HCEC 1CT (cell line): ENCODE measurements at regions not wholly inside any gene's neighbourhood (a gene's known extent, or its start where the extent isn't known, plus 50 kb on each side); places are given as distances from the start of the nearest gene placed in this dataset.
"Not testable (repeated sequence)": the region's sequence is repeated elsewhere in the genome, so short reads cannot be mapped to it uniquely, and the experiment has no call there.

Source experiments
- DNase-seq: peaks from one replicate; pipeline ENCODE4 v3.0.0-alpha.2; 2017

- no peak for DNase-seq
These were observed 319.2 kb downstream of the SHQ1 start for GRCh38 chr3:72529081-72529480.

GRCh38 chr3:72523429-72524151, 324.7 kb downstream of the SHQ1 start:
- no peak for DNase-seq

GRCh38 chr3:72520690-72521308, 327.4 kb downstream of the SHQ1 start:
- peak; percentile 83 for DNase-seq

GRCh38 chr3:72519946-72520604, 328.2 kb downstream of the SHQ1 start:
- DNase-seq: no peak

GRCh38 chr3:72517921-72518424, 330.3 kb downstream of the SHQ1 start:
- DNase-seq: no peak

GRCh38 chr3:72517336-72517735, 330.9 kb downstream of the SHQ1 start:
- no peak for DNase-seq

- peak; percentile 5 for DNase-seq
These were observed 331.9 kb downstream of the SHQ1 start for GRCh38 chr3:72516361-72516760.

- DNase-seq: no peak
These were observed 332.3 kb downstream of the SHQ1 start for GRCh38 chr3:72515941-72516340.

- no peak for DNase-seq
These were observed 333.0 kb downstream of the SHQ1 start for GRCh38 chr3:72515281-72515680.

GRCh38 chr3:72510247-72510646, 338.0 kb downstream of the SHQ1 start:
- DNase-seq: no peak

GRCh38 chr3:72505539-72506405, 342.5 kb downstream of the SHQ1 start:
- DNase-seq: no peak

GRCh38 chr3:72497501-72497900, 350.7 kb downstream of the SHQ1 start:
- DNase-seq: not testable (repeated sequence)

GRCh38 chr3:72496051-72496670, 352.1 kb downstream of the SHQ1 start:
- no peak for DNase-seq

- no peak for DNase-seq
These were observed 353.6 kb downstream of the SHQ1 start for GRCh38 chr3:72494626-72495025.

GRCh38 chr3:72494130-72494529, 354.1 kb downstream of the SHQ1 start:
- no peak for DNase-seq

- peak; percentile 94 for DNase-seq
These were observed 356.0 kb downstream of the SHQ1 start for GRCh38 chr3:72492240-72492639.

GRCh38 chr3:72490688-72491435, 357.4 kb downstream of the SHQ1 start:
- no peak for DNase-seq

GRCh38 chr3:72489901-72490300, 358.3 kb downstream of the SHQ1 start:
- no peak for DNase-seq

GRCh38 chr3:72488738-72489035, 359.6 kb downstream of the SHQ1 start:
- peak; percentile 69 for DNase-seq

- peak; percentile 8 for DNase-seq
These were observed 360.1 kb downstream of the SHQ1 start for GRCh38 chr3:72487946-72488737.
